IPS DF 4.7 (cell line): ENCODE measurements at regions not wholly inside any gene's neighbourhood (a gene's known extent, or its start where the extent isn't known, plus 50 kb on each side); places are given as distances from the start of the nearest gene placed in this dataset.
"Not testable (repeated sequence)": the region's sequence is repeated elsewhere in the genome, so short reads cannot be mapped to it uniquely, and the experiment has no call there.

Source experiments
- DNase-seq: peaks from one replicate; pipeline ENCODE4 v3.0.0-alpha.2; 2013; ENCODE audit warnings: low spot score; ENCODE audit errors: extremely low read depth

DNA sequence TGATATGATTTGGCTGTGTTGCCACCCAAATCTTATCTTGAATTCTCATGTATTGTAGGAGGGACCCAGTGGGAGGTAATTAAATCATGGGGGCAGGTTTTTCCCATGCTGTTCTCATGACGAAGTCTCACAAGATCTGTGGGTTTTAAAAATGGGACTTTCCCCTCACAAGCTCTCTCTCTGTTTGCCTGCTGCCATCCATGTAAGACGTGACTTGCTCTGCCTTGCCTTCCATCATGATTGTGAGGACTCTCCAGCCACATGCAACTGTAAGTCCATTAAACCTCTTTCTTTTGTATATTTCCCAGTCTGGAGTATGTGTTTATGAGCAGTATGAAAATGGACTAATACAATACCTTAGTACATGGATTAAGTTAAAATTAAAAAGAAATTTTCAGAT, 1094.7 kb upstream of the SLC39A10 start:
- no peak for DNase-seq

DNA sequence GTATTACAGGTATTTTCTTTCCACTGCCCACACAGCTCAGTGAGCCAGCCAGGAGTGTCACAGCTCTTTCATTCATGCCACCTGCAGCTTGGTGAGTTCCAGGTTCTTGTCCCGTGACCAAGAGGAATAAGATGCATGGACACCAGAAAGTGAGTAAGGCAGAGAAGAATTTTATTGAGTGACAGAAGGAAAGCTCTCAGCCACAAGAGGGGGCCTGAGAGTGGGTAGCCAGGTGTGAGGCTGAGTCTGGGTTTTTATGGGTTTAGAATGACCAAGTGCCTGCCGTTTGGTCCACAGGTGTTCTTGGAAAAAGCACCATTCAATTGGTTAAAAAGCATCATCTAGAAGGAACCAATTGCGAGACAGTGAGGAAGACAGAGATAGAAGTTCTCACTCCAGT, 1097.1 kb upstream of the SLC39A10 start:
- no peak for DNase-seq

DNA sequence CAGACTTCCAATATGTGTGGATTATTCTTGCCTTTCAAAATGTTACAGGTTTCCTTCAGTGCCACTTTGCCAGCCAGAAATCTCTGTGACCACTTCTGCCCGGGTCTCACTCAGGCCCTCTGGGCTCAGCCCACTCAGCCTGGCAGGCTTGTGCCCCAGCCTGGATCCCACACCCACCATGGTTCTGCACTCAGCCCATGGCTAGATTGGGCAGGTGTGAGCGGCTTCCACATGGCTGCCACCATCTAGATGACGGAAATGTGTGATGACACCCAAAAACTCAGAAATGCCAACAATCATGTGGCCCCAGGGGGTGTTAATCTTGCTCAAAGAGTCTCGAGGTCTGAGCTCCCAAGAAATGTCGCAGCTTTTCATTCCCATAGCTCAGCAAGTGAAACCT, 1097.5 kb upstream of the SLC39A10 start:
- DNase-seq, result no peak

DNA sequence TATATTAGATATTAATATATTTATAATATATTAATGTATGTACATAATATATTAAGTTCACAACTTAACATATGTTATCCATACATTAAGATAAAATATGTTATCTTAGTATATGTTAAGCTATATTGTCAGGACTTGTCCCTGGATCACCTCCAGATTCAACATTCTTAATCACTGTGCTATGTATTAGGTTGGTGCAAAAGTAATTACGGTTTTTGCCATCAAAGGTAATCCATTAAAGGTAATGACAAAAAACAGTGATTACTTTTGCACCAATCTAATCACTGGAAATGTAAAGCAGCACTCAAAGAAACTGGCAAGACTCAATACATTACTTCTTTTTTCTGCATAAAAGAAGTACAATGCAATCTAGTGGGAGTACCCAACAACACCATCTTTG, 1099.0 kb upstream of the SLC39A10 start:
- DNase-seq, result no peak

DNA sequence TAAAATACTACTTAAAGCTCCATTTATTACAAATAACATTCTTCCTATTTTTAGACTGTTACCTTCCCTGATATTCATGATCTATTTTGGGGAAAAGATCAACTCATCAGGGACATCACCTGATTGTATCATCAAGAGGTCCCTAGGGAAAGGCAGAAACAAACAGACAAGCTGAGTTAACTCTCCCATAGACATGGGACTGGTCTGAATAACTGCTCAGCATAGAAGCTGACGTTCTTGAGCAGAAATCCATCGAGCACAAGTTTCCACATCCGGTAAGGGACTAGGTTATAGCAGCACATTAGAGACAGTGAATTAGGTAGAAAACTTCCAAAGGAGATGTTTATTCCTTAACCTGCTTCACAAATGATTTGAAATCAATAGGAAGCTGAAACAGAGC, 1100.4 kb upstream of the SLC39A10 start:
- no peak for DNase-seq

DNA sequence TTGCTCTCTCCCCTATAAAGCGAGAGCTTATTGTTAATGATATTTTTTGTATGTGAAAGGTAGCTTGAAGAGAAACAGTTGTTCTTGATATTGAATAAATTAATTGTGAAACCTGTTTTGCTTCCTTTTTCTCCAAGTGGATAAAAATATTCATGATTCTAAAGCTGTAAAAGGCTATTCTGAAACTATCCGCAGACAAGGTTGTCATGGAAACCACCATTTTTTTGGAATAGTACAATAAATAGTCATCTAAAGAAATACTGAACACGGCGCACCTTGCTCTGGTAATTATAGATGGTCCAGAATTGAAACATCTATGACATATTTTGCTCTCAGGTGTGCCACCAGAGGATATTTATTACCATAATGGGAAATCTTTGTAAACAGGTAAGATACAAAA, 1103.0 kb upstream of the SLC39A10 start:
- no peak for DNase-seq

DNA sequence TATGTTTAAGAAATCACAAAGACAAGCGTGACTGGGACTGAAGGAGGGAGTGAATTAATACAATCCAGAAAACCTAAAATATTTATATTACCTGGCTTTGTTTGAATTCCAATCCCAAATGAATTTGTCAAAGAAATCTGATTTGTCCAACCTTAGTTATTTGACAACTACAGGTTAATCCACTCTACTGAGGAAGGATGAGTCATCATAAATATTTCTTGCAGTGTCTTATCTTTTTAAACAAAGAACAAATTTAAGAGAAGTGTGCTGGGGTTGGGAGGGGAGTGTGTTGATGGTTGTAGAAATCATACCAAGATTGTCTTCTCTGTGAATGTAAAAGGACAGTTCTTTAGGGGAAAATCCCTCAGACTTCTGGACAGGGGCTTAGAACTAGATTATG, 1106.3 kb upstream of the SLC39A10 start:
- no peak for DNase-seq

DNA sequence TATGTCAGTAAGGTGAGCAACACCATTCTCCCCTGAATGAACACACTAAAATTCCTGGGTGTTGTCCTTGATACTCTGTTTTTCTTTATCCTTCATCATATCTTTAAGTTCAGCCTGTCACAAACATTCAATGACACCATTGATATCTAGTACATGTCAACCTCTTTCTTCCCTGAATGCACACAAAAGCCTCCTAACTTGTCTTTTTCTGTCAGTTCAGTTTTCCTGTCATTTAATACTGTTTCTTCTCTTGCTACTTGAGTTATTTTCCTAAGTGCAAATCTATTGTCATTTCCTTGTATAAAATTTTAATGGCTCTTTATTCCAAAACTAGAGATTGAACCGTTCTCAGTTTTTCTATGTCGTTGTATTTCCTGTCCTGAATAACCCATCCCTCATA, 1107.6 kb upstream of the SLC39A10 start:
- DNase-seq, result no peak

DNA sequence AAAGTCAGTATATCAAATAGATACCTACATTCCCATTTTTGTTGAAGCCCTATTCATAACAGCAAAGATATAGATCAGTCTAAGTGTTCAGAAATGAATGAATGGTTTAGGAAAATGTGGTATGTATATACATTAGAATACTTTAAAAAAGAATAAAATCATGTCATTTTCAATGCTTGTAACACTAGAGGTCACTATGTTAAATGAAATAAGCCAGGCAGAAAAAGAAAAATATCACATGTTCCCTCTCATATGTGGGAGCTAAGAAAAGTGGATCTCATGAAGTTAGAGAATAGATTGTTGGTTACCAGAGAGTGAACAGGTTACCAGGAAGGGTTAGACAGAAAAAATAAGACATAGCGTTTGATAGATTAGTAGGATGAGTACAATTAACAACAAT, 1111.0 kb upstream of the SLC39A10 start:
- no peak for DNase-seq

DNA sequence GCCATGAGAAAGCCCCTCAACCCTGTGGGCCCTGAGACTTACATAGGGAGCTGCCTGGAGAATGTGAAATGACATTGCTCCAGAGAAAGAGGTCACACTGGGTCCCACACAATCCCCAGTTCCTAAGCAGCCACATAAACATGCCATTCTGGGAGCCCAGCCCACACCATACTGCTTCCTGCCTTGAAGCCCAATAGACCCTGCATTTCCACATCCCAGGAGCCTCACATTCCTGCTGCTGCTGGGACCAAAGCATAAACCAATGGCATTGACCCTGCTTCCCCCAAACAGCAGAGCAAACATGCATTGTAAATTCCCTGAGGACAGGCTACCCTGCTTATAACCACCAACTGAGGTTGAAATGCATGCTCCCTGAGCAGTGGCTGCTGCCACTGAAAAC, 1117.6 kb upstream of the SLC39A10 start:
- peak; percentile 14 for DNase-seq

DNA sequence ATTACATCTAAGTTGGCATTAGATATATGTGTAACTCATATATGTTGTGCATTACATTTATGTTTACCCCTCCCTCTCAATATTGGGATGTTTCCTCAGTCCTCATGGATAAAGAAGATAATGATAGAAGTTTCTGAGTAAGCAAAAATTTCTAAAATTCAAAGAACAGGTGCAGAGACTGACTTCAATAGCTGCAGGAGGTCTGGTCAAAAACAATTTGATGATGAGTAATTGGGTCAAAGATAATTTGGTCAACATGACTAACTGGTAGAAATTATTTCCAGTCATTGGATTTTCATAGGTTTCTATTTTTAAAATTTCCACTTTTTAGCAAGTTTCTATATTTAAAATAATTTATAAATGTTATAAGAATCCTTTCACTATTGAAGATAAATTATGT, 1130.9 kb upstream of the SLC39A10 start:
- DNase-seq, result no peak

DNA sequence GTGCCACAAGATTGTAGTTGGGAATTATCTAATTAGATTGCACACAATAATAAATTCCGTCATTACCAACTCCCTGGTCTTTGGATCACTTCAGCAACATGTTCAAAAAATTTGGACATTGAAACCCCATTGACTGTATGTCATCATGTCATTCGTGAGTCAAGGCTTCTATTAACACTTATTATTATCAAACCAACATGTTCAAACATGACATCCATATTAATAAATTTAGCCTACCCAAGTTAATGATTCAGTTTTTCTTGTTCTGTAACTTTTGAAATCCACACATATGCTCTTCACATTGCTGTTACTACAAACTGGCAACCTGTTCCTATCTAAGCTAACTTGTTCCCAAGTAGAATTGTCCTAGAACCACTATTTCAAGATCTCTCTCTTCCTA, 1142.7 kb upstream of the SLC39A10 start:
- no peak for DNase-seq

DNA sequence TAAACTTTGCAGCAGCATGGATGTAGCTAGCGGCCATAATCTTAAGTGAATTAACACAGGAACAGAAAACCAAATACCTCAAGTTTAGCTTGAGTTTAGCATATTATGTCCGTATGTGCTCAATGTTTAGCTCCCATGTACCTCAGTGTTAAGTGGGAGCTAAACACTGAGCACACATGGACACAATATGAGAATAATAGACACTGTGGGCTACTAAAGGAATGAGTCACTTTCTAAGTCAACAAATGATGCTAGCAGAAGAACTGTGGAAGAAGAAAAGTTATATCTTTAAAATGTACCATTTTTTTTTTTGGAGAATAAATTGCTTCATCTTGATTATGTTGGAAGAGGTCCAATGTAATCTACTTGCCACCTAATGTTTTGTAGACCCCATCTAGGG, 1146.0 kb upstream of the SLC39A10 start:
- DNase-seq, result not testable (repeated sequence)

DNA sequence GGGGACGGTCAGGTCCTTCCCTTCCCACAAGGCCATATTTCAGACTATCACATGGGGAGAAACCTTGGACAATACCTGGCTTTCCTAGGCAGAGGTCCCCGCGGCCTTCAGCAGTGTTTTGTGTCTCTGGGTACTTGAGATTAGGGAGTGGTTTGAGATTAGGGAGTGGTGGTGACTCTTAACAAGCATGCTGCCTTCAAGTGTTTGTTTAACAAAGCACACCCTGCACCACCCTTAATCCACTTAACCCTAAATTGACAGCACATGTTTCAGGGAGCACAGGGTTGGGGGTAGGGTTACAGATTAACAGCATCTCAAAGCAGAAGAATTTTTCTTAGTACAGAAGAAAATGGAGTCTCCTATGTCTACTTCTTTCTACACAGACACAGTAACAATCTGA, 1152.2 kb upstream of the SLC39A10 start:
- DNase-seq, result not testable (repeated sequence)

DNA sequence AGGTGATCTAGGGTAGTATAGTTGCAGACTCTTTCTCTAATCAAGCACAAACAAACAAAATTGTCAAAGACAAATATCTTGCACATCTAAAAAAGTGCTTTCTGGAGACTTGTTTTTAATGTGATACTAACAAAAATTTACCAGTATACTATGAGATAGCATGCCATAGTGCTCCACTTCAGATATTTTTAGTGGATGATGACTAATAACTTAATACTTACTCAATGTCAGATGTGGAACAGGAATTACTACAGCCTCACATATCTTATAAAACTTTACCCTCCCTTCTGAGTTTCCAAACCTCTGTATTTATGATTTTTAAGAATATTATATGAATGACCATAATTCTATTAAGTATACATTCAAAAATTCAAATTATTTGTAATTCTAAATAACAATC, 1162.0 kb upstream of the SLC39A10 start:
- no peak for DNase-seq

DNA sequence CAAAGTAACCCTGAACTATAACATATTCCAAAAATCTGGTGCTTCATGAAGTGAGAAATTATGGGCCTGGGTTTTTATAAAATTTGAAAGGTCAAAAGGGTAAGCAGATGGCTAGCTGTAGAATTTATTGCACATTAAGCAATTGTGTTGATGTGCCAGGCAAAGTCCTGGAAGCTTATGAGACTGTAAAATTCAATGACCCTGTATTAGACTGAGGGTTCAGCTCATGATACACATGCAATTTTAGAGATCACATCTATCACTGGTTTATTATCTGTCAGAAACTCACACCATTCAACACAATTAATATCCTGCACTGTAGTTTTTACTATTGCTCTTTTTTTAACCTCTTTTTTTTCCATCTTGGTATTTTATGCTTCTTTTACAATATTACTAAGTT, 1162.6 kb upstream of the SLC39A10 start:
- no peak for DNase-seq

DNA sequence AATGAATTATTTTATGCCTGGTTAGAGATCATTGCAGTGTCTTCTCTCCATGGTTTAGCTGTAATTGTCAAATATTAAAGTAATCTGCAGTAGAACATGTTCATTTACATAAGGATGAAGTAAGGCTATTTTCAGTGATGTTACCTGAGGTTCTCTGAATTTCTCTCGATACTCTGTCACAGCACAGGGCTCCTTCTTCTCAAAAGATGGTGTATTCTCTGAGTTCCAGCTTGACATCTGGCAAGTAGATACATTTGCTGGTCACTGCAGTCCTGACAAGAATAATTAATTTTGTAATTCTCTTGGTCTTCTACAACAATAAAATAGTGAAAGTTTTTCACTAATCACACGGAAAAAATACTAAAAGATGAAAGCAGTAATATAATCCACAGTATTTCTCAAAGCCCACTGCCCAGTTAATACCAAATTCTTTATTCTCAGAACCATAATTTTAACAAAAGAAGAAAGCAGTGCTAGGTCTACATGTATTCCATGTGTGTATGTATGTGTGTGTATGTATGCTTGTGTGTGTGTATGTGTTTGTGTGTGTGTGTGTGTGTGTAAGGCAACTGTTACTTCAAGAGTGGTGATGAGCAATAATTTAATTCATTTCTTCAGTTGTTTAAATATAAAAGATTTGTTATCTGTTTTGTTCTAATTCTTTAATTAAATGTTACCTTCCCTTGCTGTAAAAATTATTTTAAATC, 1165.5 kb upstream of the SLC39A10 start:
- no peak for DNase-seq

DNA sequence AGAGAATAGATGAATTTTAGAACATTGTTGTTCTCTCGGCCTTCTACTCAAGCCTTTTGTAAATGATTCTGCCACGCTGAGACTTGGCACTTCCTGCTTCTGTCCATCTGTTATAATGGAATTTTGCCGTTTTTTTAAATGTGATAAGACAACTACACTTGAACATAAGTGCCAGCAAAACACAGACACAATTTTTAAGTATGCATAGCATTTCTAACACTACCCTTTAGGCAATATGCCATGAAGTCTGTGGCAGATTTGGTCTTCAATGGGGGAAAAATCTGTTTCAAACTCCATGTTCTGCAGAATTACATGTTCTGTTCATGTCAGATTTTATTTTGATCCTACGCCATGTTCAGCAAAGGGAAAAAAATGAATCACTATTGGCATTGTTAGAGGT, 1170.7 kb upstream of the SLC39A10 start:
- no peak for DNase-seq

DNA sequence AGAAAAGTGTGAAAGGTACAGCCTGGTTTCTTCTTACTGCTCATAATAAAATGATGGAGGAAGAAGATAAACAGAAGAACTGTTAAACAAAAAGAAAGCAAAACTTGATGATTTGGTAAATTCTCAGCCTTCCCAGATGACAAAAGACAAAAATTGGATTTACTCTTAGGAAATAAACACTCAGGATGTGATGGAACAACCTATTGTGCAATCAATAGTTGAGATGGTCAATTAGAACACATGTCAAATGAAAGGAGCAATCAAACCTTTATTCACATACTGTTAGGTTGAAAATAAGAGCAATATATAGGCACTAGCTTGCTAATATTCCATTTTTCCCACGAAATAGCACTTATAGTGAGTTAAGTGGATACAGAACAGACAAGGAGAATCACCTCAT, 1174.0 kb upstream of the SLC39A10 start:
- DNase-seq, result no peak

DNA sequence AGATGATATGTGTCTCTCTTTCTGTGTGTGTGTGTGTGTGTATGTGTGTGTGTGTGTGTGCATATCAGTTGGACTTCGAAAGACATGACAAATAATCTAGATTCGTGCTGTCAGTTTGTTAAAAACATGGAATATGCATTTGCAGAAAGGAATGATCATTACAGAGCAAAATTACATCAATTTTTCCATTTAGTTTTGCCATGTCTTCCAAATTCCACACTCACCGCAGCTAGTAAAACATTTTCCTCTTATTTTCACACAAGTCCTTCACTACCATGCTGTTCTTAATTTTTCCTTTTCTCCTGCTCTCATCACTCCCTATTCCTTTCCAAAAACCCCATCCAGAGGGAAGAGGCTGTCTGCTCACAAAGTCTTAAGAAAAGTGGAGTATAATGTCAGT, 1191.4 kb upstream of the SLC39A10 start:
- DNase-seq, result no peak

DNA sequence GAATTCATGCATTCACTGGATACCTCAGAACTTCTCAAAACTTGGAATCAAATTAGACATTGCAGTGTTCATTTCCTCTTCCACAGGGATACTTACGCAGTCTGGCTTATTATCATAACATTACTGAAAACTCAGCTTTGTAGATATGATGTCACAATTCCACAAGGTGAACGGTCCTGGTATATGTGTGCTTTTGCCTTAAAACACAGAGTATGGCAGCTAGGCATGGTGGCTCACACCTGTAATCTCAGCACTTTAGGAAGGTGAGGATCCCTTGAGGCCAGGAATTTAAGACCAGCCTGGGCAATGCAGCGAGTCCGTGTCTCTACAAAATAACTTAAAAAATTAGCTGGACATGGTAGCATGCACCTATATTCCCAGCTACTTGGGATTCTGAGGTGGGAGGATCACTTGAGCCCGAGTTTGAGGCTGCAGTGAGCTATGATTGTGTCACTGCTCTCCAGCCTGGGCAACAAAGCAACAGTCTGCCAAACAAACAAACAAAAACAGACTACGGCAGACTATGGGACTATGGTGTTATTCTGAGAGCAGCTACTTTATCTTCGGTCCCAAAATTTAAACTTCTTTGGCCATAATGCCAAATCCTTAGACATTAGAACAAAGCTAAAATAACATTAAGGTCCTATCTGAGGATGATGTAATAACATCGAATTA, 1191.9 kb upstream of the SLC39A10 start:
- no peak for DNase-seq

DNA sequence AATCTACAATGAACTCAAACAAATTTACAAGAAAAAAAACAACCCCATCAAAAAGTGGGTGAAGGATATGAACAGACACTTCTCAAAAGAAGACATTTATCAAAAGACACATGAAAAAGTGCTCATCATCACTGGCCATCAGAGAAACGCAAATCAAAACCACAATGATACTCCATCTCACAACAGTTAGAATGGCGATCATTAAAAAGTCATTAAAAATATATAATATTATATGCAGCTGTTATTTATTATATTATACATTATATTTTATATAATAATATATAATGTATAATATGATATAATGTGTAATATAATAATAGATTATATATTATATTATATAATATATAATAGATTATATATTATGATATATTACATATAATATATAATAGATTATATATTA, 1194.1 kb upstream of the SLC39A10 start:
- DNase-seq, result not testable (repeated sequence)

DNA sequence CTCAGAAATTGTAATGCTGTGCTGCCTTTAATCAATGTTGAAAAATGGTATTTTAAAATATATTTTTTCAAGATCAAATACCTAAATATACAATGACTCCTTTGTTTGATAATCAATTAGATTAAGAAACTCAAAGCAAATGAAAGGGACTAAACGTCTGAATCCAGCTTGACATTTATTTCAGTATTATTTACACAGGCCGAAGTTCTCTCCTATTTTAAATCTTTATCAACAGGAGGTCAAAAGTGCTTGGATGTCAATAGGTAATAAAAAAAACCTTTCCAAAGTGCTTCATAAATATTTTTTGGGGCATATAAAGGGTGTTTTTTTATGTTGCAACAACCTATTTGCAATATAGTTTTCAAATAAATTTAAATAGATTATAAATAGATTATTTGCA, 1201.7 kb upstream of the SLC39A10 start:
- no peak for DNase-seq
